Activated T-helper 1 cell treated with anti-CD3 and anti-CD28 coated beads, Interleukin-12 subunit alpha, Interleukin-12 subunit beta, Interleukin-2, Interleukin-4 antibody, amounts not matched to agents 30 ng/mL and 10 ng/mL and 1 ng/mL, durations not matched to agents 14 hours and 24 hours and 36 hours (primary cell): ENCODE measurements at regions not wholly inside any gene's neighbourhood (a gene's known extent, or its start where the extent isn't known, plus 50 kb on each side); places are given as distances from the start of the nearest gene placed in this dataset.
"Not testable (repeated sequence)": the region's sequence is repeated elsewhere in the genome, so short reads cannot be mapped to it uniquely, and the experiment has no call there.

ENCODE experiments used
- DNase-seq: peaks from one replicate; pipeline ENCODE4 v3.0.0; 2021; ENCODE audit warnings: low spot score
- H3K27ac Mint-ChIP-seq: one replicate; pipeline ENCODE4 v1.8.0; 2021; ENCODE audit warnings: mild to moderate bottlenecking, mixed read lengths
- H3K27me3 Mint-ChIP-seq: one replicate; pipeline ENCODE4 v1.8.0; 2022; ENCODE audit warnings: mild to moderate bottlenecking, moderate library complexity, mixed read lengths; ENCODE audit not compliant: insufficient read depth
- H3K36me3 Mint-ChIP-seq: one replicate; pipeline ENCODE4 v1.8.0; 2021; ENCODE audit warnings: low read depth, mixed read lengths
- H3K4me1 Mint-ChIP-seq: one replicate; pipeline ENCODE4 v1.8.0; 2021; ENCODE audit warnings: low read depth, mixed read lengths
- H3K4me3 Mint-ChIP-seq: one replicate; pipeline ENCODE4 v1.8.0; 2021; ENCODE audit warnings: mild to moderate bottlenecking, moderate library complexity, mixed read lengths
- H3K9me3 Mint-ChIP-seq: one replicate; pipeline ENCODE4 v1.8.0; 2021; ENCODE audit warnings: mixed read lengths
- intact Hi-C: fragments of 100-400 bp; cut with micrococcal nuclease; formaldehyde crosslinking; loops from one replicate; pipeline ENCODE4 v1.15.1; 2024

DNA sequence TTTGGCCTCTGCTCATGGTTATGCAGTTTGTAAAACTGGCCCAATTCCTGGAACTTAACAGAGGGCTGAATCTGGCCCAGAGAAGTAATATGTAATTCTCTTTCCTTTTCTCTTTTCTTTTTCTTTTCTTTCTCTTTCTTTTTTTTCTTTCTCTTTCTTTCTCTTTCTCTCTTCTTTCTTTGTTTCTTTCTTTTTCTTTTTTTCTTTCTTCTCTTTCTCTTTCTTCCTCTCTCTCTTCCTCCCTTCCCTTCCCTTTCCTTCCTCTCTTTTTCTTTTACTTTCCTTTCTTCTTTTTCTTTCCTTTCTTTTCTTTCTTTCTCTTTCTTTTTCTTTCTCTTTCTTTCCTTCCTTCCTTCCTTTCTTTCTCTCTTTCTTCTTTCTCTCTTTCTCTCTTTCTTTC is 88.8 kb upstream of the SLITRK5 start:
- Mint-ChIP-seq H3K9me3 (no peaks in the 10 kb centered on the region), H3K4me1 (no peaks in the 10 kb centered on the region), H3K4me3 (no peak overlapping the region), H3K36me3 (no peaks in the 10 kb centered on the region), H3K27me3 (no peaks in the 10 kb centered on the region), H3K27ac (no peak overlapping the region)
- intact Hi-C loops = no loop called here
- DNase-seq = no peak

GRCh38 chr13:87590518-87590917 is 80.7 kb upstream of the SLITRK5 start:
- Mint-ChIP-seq H3K4me1 (no peaks in the 10 kb centered on the region), H3K36me3 (no peaks in the 10 kb centered on the region), H3K27ac (no peak overlapping the region), H3K4me3 (no peak overlapping the region), H3K9me3 (peaks cover 6% of the 10 kb centered on the region), H3K27me3 (no peaks in the 10 kb centered on the region)
- intact Hi-C loops = no loop called here
- no peak for DNase-seq

- H3K36me3 Mint-ChIP-seq, H3K4me1 Mint-ChIP-seq, H3K27me3 Mint-ChIP-seq, H3K4me3 Mint-ChIP-seq, DNase-seq, H3K27ac Mint-ChIP-seq, intact Hi-C loops: not testable (repeated sequence)
- peaks cover 19% of the 10 kb centered on the region for H3K9me3 Mint-ChIP-seq
These were observed 66.7 kb upstream of the SLITRK5 start for GRCh38 chr13:87604437-87604836.

DNA sequence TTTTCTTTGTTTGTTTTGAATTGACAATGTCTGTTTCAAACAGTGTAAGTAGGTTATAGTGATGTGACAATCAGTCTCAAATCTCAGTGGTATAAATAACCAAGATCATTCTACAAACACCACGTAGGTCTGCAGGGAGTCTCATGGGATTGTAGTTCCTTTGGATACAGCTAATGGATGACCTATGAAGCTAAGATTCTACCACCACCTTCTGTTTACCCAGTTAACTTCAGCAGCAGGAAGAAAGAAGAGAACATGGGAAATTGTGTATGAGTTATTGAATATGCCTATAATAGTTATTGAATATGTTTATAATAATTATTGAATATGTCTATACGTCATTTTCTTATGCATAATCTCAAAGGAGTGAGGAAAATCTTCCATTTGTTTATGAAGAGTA is 63.9 kb upstream of the SLITRK5 start:
- H3K27ac Mint-ChIP-seq = no peak overlapping the region
- DNase-seq = no peak
- H3K4me3 Mint-ChIP-seq = no peak overlapping the region
- peaks cover 22% of the 10 kb centered on the region for H3K9me3 Mint-ChIP-seq
- no peaks in the 10 kb centered on the region for H3K4me1 Mint-ChIP-seq
- H3K36me3 Mint-ChIP-seq = no peaks in the 10 kb centered on the region
- H3K27me3 Mint-ChIP-seq = no peaks in the 10 kb centered on the region
- intact Hi-C loops = no loop called here

DNA sequence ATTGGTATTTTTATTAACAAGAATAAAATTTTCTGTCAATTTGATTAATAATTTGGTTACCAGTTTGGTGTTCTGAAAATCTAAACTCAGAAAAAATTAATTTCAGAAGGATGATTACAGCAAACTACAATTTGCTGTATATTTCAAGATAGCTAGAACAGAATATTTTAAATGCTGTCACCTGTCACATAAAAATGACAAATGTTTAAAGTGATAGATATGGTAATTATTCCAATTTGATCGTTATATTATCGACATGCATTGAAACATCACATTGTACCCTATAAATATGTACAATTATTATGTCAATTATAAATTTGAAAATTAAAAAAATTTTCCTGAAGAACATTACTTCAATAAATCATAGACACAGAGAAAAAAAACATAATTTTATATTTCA is 56.9 kb upstream of the SLITRK5 start:
- no peak overlapping the region for H3K4me3 Mint-ChIP-seq
- H3K9me3 Mint-ChIP-seq = peaks cover 4% of the 10 kb centered on the region
- no peaks in the 10 kb centered on the region for H3K27me3 Mint-ChIP-seq
- intact Hi-C loops = no loop called here
- no peak overlapping the region for H3K27ac Mint-ChIP-seq
- DNase-seq = no peak
- no peaks in the 10 kb centered on the region for H3K36me3 Mint-ChIP-seq
- H3K4me1 Mint-ChIP-seq = no peaks in the 10 kb centered on the region
